HG02884 (cell line): ENCODE measurements at regions not wholly inside any gene's neighbourhood (a gene's known extent, or its start where the extent isn't known, plus 50 kb on each side); places are given as distances from the start of the nearest gene placed in this dataset.
"Not testable (repeated sequence)": the region's sequence is repeated elsewhere in the genome, so short reads cannot be mapped to it uniquely, and the experiment has no call there.

ENCODE experiments used
- ATAC-seq: cut with Tn5 transposase; IDR thresholded peaks from one replicate; pipeline ENCODE4 v1.9.1; 2021; ENCODE audit warnings: mild to moderate bottlenecking, moderate library complexity; ENCODE audit not compliant: unreplicated experiment

- ATAC-seq, result no peak
These were observed 109.2 kb downstream of the TMEM121 start for GRCh38 chr14:105635560-105635959.

- ATAC-seq, result not testable (repeated sequence)
These were observed 109.6 kb downstream of the TMEM121 start for GRCh38 chr14:105636021-105636420.

GRCh38 chr14:105636935-105637334 is 110.6 kb downstream of the TMEM121 start:
- no peak for ATAC-seq

GRCh38 chr14:105637345-105637744 is 111.0 kb downstream of the TMEM121 start:
- not testable (repeated sequence) for ATAC-seq

GRCh38 chr14:105639969-105640931 is 113.9 kb downstream of the TMEM121 start:
- not testable (repeated sequence) for ATAC-seq

- ATAC-seq, result no peak
These were observed 114.9 kb downstream of the TMEM121 start for GRCh38 chr14:105641075-105641937.

GRCh38 chr14:105641951-105642350 is 115.6 kb downstream of the TMEM121 start:
- ATAC-seq, result not testable (repeated sequence)

- ATAC-seq, result not testable (repeated sequence)
These were observed 116.1 kb downstream of the TMEM121 start for GRCh38 chr14:105642486-105642885.

GRCh38 chr14:105643406-105644052 is 117.1 kb downstream of the TMEM121 start:
- ATAC-seq, result not testable (repeated sequence)

- not testable (repeated sequence) for ATAC-seq
These were observed 117.7 kb downstream of the TMEM121 start for GRCh38 chr14:105644053-105644435.

- ATAC-seq, result not testable (repeated sequence)
These were observed 118.1 kb downstream of the TMEM121 start for GRCh38 chr14:105644457-105644856.

GRCh38 chr14:105644891-105645290 is 118.5 kb downstream of the TMEM121 start:
- not testable (repeated sequence) for ATAC-seq

- not testable (repeated sequence) for ATAC-seq
These were observed 119.0 kb downstream of the TMEM121 start for GRCh38 chr14:105645389-105645788.

GRCh38 chr14:105646175-105646574 is 119.8 kb downstream of the TMEM121 start:
- no peak for ATAC-seq

- not testable (repeated sequence) for ATAC-seq
These were observed 120.4 kb downstream of the TMEM121 start for GRCh38 chr14:105646711-105647281.

- not testable (repeated sequence) for ATAC-seq
These were observed 121.0 kb downstream of the TMEM121 start for GRCh38 chr14:105647426-105647783.

- no peak for ATAC-seq
These were observed 121.6 kb downstream of the TMEM121 start for GRCh38 chr14:105647784-105648608.

- ATAC-seq, result not testable (repeated sequence)
These were observed 122.5 kb downstream of the TMEM121 start for GRCh38 chr14:105648609-105649535.

GRCh38 chr14:105652317-105652716 is 125.9 kb downstream of the TMEM121 start:
- ATAC-seq, result not testable (repeated sequence)
